IMR-90 (cell line): ENCODE measurements at regions not wholly inside any gene's neighbourhood (a gene's known extent, or its start where the extent isn't known, plus 50 kb on each side); places are given as distances from the start of the nearest gene placed in this dataset.

Experiments
- ATAC-seq: fragments of 200-7000 bp; cut with Tn5 transposase; 2 replicates; pipeline ENCODE4 v1.9.1; 2020; ENCODE audit warnings: low read depth, mild to moderate bottlenecking, moderate library complexity
- BruUV-seq: library from RNA; stranded (reverse); fragments of 400-500 nt; replicated peaks from 2 replicates; lab custom pipeline; 2021; lab: Mats Ljungman, UMichigan
- CTCF ChIA-PET: fragments of 300-600 bp; formaldehyde crosslinking; extraction: SDS; loops from one replicate; lab custom pipeline; 2021; ENCODE audit warnings: antibody characterized with exemption; lab: Yijun Ruan, JAX
- POLR2A ChIA-PET: fragments of 300-600 bp; sonication (Branson Sonifier 250); formaldehyde crosslinking; loops from one replicate; lab custom pipeline; 2022; ENCODE audit warnings: antibody characterized with exemption; ENCODE audit not compliant: unreplicated experiment; lab: Charles Lee
- DNase-seq: peaks from one replicate; pipeline ENCODE4 v3.0.0; 2013
- H2AFZ ChIP-seq: replicated peaks from 2 replicates; pipeline ENCODE3; 2013; ENCODE audit warnings: low read length, mild to moderate bottlenecking; ENCODE audit not compliant: poor library complexity
- H2AK5ac ChIP-seq: 2 replicates; pipeline ENCODE4 v1.6.1; 2013; ENCODE audit warnings: low read depth, low read length, inconsistent platforms
- H2AK9ac ChIP-seq: replicated peaks from 2 replicates; pipeline ENCODE3; 2013; ENCODE audit warnings: mild to moderate bottlenecking, low read depth, low read length, moderate library complexity; ENCODE audit not compliant: poor library complexity
- H2BK120ac ChIP-seq: 2 replicates; pipeline ENCODE4 v1.6.1; 2013; ENCODE audit warnings: low read depth, low read length, inconsistent platforms
- H2BK15ac ChIP-seq: 3 replicates; pipeline ENCODE4 v1.6.1; 2013; ENCODE audit warnings: low read depth, low read length, inconsistent platforms
- H2BK20ac ChIP-seq: 2 replicates; pipeline ENCODE4 v1.6.1; 2013; ENCODE audit warnings: low read depth, mild to moderate bottlenecking, inconsistent platforms, low read length, moderate library complexity
- H2BK5ac ChIP-seq: 2 replicates; pipeline ENCODE4 v1.6.1; 2013; ENCODE audit warnings: mild to moderate bottlenecking, low read depth, low read length, inconsistent platforms; ENCODE audit not compliant: poor library complexity, severe bottlenecking
- H3K14ac ChIP-seq: replicated peaks from 2 replicates; pipeline ENCODE4 v1.6.1; 2013; ENCODE audit warnings: low read depth, low read length, inconsistent platforms
- H3K18ac ChIP-seq: 2 replicates; pipeline ENCODE4 v1.6.1; 2013; ENCODE audit warnings: low read depth, low read length, control low read depth
- H3K23ac ChIP-seq: 2 replicates; pipeline ENCODE4 v1.6.1; 2013; ENCODE audit warnings: low read depth, low read length, inconsistent platforms
- H3K27ac ChIP-seq: 2 replicates; pipeline ENCODE4 v1.5.1; 2013; ENCODE audit warnings: mild to moderate bottlenecking, control low read depth, low read length; ENCODE audit not compliant: insufficient read depth
- H3K27me3 ChIP-seq: 2 replicates; pipeline ENCODE4 v1.6.1; 2013; ENCODE audit warnings: low read length; ENCODE audit not compliant: control insufficient read depth, insufficient read depth
- H3K36me3 ChIP-seq: 2 replicates; pipeline ENCODE4 v1.6.1; 2013; ENCODE audit warnings: low read length, mixed read lengths; ENCODE audit not compliant: control insufficient read depth, insufficient read depth
- H3K4ac ChIP-seq: 2 replicates; pipeline ENCODE4 v1.6.1; 2013; ENCODE audit warnings: low read depth, low read length, inconsistent platforms
- H3K4me1 ChIP-seq: 2 replicates; pipeline ENCODE4 v1.6.1; 2013; ENCODE audit warnings: low read length, mixed read lengths; ENCODE audit not compliant: control insufficient read depth, insufficient read depth
- H3K4me2 ChIP-seq: 2 replicates; pipeline ENCODE4 v1.6.1; 2013; ENCODE audit warnings: low read depth, mild to moderate bottlenecking, control low read depth, low read length, moderate library complexity
- H3K4me3 ChIP-seq: 2 replicates; pipeline ENCODE4 v1.5.1; 2013; ENCODE audit warnings: low read depth, mild to moderate bottlenecking, control low read depth, low read length, moderate library complexity; ENCODE audit not compliant: insufficient read depth
- H3K56ac ChIP-seq: 2 replicates; pipeline ENCODE4 v1.6.1; 2013; ENCODE audit warnings: low read length, inconsistent platforms; ENCODE audit not compliant: insufficient read depth; ENCODE audit errors: extremely low read depth
- H3K79me1 ChIP-seq, 2 experiments: 2 replicates each; pipeline ENCODE4 v1.6.1; 2013; ENCODE audit warnings: low read length in 2 of 2, inconsistent platforms in 1 of 2, low read depth in 1 of 2
- H3K9ac ChIP-seq: 2 replicates; pipeline ENCODE4 v1.6.1; 2013; ENCODE audit warnings: low read depth, low read length, control low read depth
- H3K9me1 ChIP-seq: 2 replicates; pipeline ENCODE4 v1.6.1; 2013; ENCODE audit warnings: low read length, inconsistent platforms; ENCODE audit not compliant: insufficient read depth
- H3K9me3 ChIP-seq: 2 replicates; pipeline ENCODE4 v1.6.1; 2013; ENCODE audit warnings: low read length; ENCODE audit not compliant: control insufficient read depth, insufficient read depth
- H4K20me1 ChIP-seq: 2 replicates; pipeline ENCODE4 v1.6.1; 2013; ENCODE audit warnings: low read length, inconsistent platforms; ENCODE audit not compliant: insufficient read depth
- H4K5ac ChIP-seq: 2 replicates; pipeline ENCODE4 v1.6.1; 2013; ENCODE audit warnings: mild to moderate bottlenecking, low read depth, low read length, control low read depth
- H4K8ac ChIP-seq, 2 experiments: 2 replicates each; pipeline ENCODE4 v1.6.1; 2013; ENCODE audit warnings: low read depth in 2 of 2, low read length in 2 of 2, control low read depth in 1 of 2, inconsistent platforms in 1 of 2
- H4K91ac ChIP-seq: 2 replicates; pipeline ENCODE4 v1.6.1; 2013; ENCODE audit warnings: low read depth, low read length, inconsistent platforms; ENCODE audit not compliant: insufficient read depth
- BHLHE40 ChIP-seq: fragments of 150-350 bp; IDR thresholded peaks from 2 replicates; pipeline ENCODE4 v1.6.1; 2016; ENCODE audit warnings: mild to moderate bottlenecking, low read depth, low read length
- FOS ChIP-seq: fragments of 150-350 bp; IDR thresholded peaks from 2 replicates; pipeline ENCODE4 v1.6.1; 2016; ENCODE audit warnings: low read depth, low read length
- MXI1 ChIP-seq: IDR thresholded peaks from 2 replicates; pipeline ENCODE4 v1.6.1; 2012; ENCODE audit warnings: low read depth, mild to moderate bottlenecking, low read length, moderate library complexity, borderline replicate concordance
- NFE2L2 ChIP-seq: fragments of 150-350 bp; IDR thresholded peaks from 2 replicates; pipeline ENCODE4 v1.6.1; 2016; ENCODE audit warnings: low read depth, mild to moderate bottlenecking, low read length
- POLR2A ChIP-seq: IDR thresholded peaks from 2 replicates; pipeline ENCODE4 v1.6.1; 2012; ENCODE audit warnings: mild to moderate bottlenecking, low read depth, low read length
- RAD21 ChIP-seq: IDR thresholded peaks from 2 replicates; pipeline ENCODE4 v1.6.1; 2012; ENCODE audit warnings: low read length, improper control_type of control experiment
- USF2 ChIP-seq: fragments of 150-350 bp; IDR thresholded peaks from 2 replicates; pipeline ENCODE4 v1.6.1; 2017; ENCODE audit warnings: mild to moderate bottlenecking, antibody characterized with exemption, low read length, low read depth
- WGBS, 2 experiments: methylation state at CpG; one replicate each; pipeline versions ENCODE4 v1.1.5 to v1.1.7; 2013; ENCODE audit warnings: missing lambda C conversion rate in 2 of 2; ENCODE audit not compliant: insufficient read length in 1 of 2; ENCODE audit errors: extremely low coverage in 2 of 2; 5-methylcytosine and 5-hydroxymethylcytosine counted together
- dilution Hi-C: fragments of 300-500 bp; cut with HindIII; formaldehyde crosslinking; loops from one replicate; pipeline ENCODE4 v1.14.3; 2018; ENCODE audit warnings: low sequenced_read_pairs; ENCODE audit not compliant: unreplicated experiment
- in situ Hi-C: fragments of 300-500 bp; cut with MboI; formaldehyde crosslinking; loops from 3 replicates; pipeline ENCODE4 v1.14.3; 2019; ENCODE audit warnings: low sequenced_read_pairs, inconsistent platforms, mixed read lengths
- intact Hi-C: fragments of 100-400 bp; cut with micrococcal nuclease; formaldehyde crosslinking; loops from 2 replicates; pipeline ENCODE4 v1.10.0; 2022

- no peak overlapping the region for H3K4ac ChIP-seq
- no peak overlapping the region for H3K56ac ChIP-seq
- no peaks in the 10 kb centered on the region for H3K79me1 ChIP-seq
- dilution Hi-C loops (no loop called here), in situ Hi-C loops (no loop called here), intact Hi-C loops (no loop called here)
- no peaks in the 10 kb centered on the region; the same call in 1 of the 2 replicates for H3K4me1 ChIP-seq
- H4K91ac ChIP-seq, result no peak overlapping the region
- no peak overlapping the region for H2BK15ac ChIP-seq
- H4K5ac ChIP-seq, result no peak overlapping the region
- WGBS, 2 experiments, result no CpG with 5 or more reads among the region's 2 CpGs
- no peak overlapping the region for H2BK20ac ChIP-seq
- ChIA-PET CTCF (no interaction called here), POLR2A (no interaction called here)
- no peak overlapping the region for H3K27ac ChIP-seq
- no peak overlapping the region for H2BK120ac ChIP-seq
- no peak overlapping the region for H2AFZ ChIP-seq
- H2AK9ac ChIP-seq, result no peak overlapping the region
- H2BK5ac ChIP-seq, result no peak overlapping the region
- no peaks in the 10 kb centered on the region for H4K20me1 ChIP-seq
- no peaks in the 10 kb centered on the region for H3K36me3 ChIP-seq
- no peak overlapping the region for H2AK5ac ChIP-seq
- no TSS peak for BruUV-seq
- no peak overlapping the region for H3K14ac ChIP-seq
- no peak overlapping the region for H3K18ac ChIP-seq
- no peaks in the 10 kb centered on the region for H3K9me3 ChIP-seq
- no peaks in the 10 kb centered on the region for H3K27me3 ChIP-seq
- no peak overlapping the region for H3K23ac ChIP-seq
- no peak for TF ChIP-seq FOS
- no peak for TF ChIP-seq RAD21
- no peak for TF ChIP-seq BHLHE40
- no peak for TF ChIP-seq USF2
- no peak for TF ChIP-seq POLR2A
- TF ChIP-seq NFE2L2, result no peak
- TF ChIP-seq MXI1, result no peak
- ATAC-seq (no peak), DNase-seq (no peak)
- no peak overlapping the region for H3K4me2 ChIP-seq
- no peak overlapping the region for H3K4me3 ChIP-seq
- H4K8ac ChIP-seq, result no peak overlapping the region
- no peak overlapping the region for H3K9ac ChIP-seq
- no peaks in the 10 kb centered on the region for H3K9me1 ChIP-seq
Measured at GRCh38 chr3:5296362-5296761, 108.9 kb downstream of the EDEM1 start.
